ENCODE measurements at regions not wholly inside any gene's neighbourhood (a gene's known extent, or its start where the extent isn't known, plus 50 kb on each side); places are given as distances from the start of the nearest gene placed in this dataset.

DNA sequence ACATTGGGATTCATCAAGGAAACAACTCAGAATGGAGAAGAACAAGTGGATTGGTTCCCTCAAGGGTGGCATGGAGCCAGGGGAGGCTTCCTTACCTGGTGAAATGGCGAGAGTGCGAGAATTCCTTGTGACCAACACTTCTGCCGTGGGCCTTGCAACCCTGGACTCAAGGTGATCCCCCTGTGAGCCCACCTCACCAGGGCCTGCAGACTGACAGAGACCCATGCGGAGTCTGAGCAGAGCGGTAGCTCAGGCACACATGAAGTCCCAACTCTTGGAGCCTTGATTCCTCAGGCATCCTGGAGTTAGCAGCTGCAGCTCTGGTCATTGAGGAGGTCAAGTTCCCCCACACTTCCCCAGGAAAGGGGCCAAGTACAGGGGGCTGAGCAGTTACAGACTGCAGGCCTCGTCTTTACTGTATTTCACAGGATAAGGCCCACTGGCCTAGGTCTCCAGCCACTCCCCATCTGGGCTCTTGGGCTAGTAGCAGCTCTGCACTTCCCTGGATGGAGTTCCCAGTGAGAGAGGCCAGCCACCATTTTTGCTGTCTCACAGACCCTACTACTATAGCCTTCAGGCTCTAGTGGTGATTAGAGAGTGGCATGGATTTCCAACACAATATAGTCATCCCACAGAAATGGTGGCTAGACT is 269.5 kb upstream of the DCBLD2 start:
- TF ChIP-seq, protein P1, sequence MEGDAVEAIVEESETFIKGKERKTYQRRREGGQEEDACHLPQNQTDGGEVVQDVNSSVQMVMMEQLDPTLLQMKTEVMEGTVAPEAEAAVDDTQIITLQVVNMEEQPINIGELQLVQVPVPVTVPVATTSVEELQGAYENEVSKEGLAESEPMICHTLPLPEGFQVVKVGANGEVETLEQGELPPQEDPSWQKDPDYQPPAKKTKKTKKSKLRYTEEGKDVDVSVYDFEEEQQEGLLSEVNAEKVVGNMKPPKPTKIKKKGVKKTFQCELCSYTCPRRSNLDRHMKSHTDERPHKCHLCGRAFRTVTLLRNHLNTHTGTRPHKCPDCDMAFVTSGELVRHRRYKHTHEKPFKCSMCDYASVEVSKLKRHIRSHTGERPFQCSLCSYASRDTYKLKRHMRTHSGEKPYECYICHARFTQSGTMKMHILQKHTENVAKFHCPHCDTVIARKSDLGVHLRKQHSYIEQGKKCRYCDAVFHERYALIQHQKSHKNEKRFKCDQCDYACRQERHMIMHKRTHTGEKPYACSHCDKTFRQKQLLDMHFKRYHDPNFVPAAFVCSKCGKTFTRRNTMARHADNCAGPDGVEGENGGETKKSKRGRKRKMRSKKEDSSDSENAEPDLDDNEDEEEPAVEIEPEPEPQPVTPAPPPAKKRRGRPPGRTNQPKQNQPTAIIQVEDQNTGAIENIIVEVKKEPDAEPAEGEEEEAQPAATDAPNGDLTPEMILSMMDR (IDR thresholded peaks at IDR 0.05), result no peak
- TF ChIP-seq EP300 (IDR thresholded peaks at IDR 0.05) (no peak), POLR2A (IDR thresholded peaks at IDR 0.05) (no peak)

All from upper lobe of left lung (tissue), 4 donors.